Natural killer cell treated with Interleukin-12 subunit alpha and Interleukin-12 subunit beta and Interleukin-15 and Interleukin-18, amount 100 ng/mL, for 72 hours (primary cell): ENCODE measurements at regions not wholly inside any gene's neighbourhood (a gene's known extent, or its start where the extent isn't known, plus 50 kb on each side); places are given as distances from the start of the nearest gene placed in this dataset.

Experiments
- ATAC-seq, 2 donors: fragments of 150-1000 bp; cut with Tn5 transposase in 1 of 2; sonication (Bioruptor Pico), chemical (Tn5 transposase) in 1 of 2; 2 replicates each; pipeline ENCODE4 v1.10.0; 2021
- DNase-seq: peaks from one replicate; pipeline ENCODE4 v3.0.0; 2022; ENCODE audit warnings: low spot score
- H3K27ac Mint-ChIP-seq, 2 donors: 1 replicate in 1 of 2; 2 replicates in 1 of 2; pipeline ENCODE4 v1.8.0; 2022; ENCODE audit warnings: mixed read lengths in 2 of 2, mild to moderate bottlenecking in 1 of 2, moderate library complexity in 1 of 2
- H3K27me3 Mint-ChIP-seq, 2 donors: 1 replicate in 1 of 2; 2 replicates in 1 of 2; pipeline ENCODE4 v1.8.0; 2022; ENCODE audit warnings: mixed read lengths in 2 of 2
- H3K36me3 Mint-ChIP-seq: one replicate; pipeline ENCODE4 v1.8.0; 2022; ENCODE audit warnings: mixed read lengths
- H3K4me1 Mint-ChIP-seq, 2 donors: 1 replicate in 1 of 2; 2 replicates in 1 of 2; pipeline ENCODE4 v1.8.0; 2022; ENCODE audit warnings: low read depth in 2 of 2, mixed read lengths in 2 of 2, mild to moderate bottlenecking in 1 of 2
- H3K4me3 Mint-ChIP-seq: one replicate; pipeline ENCODE4 v1.8.0; 2022; ENCODE audit warnings: mixed read lengths
- H3K9me3 Mint-ChIP-seq: 2 replicates; pipeline ENCODE4 v1.8.0; 2022; ENCODE audit warnings: mixed read lengths

- Mint-ChIP-seq H3K9me3 (no peaks in the 10 kb centered on the region), H3K27me3 (no peaks in the 10 kb centered on the region), H3K4me1 (no peaks in the 10 kb centered on the region), H3K36me3 (no peaks in the 10 kb centered on the region), H3K4me3 (no peak overlapping the region), H3K27ac (no peak overlapping the region)
- no peak for ATAC-seq
- no peak for DNase-seq
Measured at GRCh38 chr21:16086936-16087335, 357.2 kb downstream of the USP25 start.

GRCh38 chr21:16087523-16087922 lies 357.7 kb downstream of the USP25 start:
- H3K27me3 Mint-ChIP-seq, result no peaks in the 10 kb centered on the region
- no peak overlapping the region for H3K27ac Mint-ChIP-seq
- no peaks in the 10 kb centered on the region for H3K4me1 Mint-ChIP-seq
- ATAC-seq (no peak), DNase-seq (no peak)
- H3K36me3 Mint-ChIP-seq, result no peaks in the 10 kb centered on the region
- no peaks in the 10 kb centered on the region for H3K9me3 Mint-ChIP-seq
- H3K4me3 Mint-ChIP-seq, result no peak overlapping the region

- H3K27me3 Mint-ChIP-seq, result no peaks in the 10 kb centered on the region
- no peaks in the 10 kb centered on the region for H3K4me1 Mint-ChIP-seq
- ATAC-seq (no peak), DNase-seq (no peak)
- H3K36me3 Mint-ChIP-seq, result no peaks in the 10 kb centered on the region
- no peaks in the 10 kb centered on the region for H3K9me3 Mint-ChIP-seq
- no peak overlapping the region for H3K4me3 Mint-ChIP-seq
- no peak overlapping the region for H3K27ac Mint-ChIP-seq
Measured at GRCh38 chr21:16088056-16088455, 358.3 kb downstream of the USP25 start.

GRCh38 chr21:16095005-16095404 lies 365.2 kb downstream of the USP25 start:
- Mint-ChIP-seq H3K4me3 (no peak overlapping the region), H3K9me3 (no peaks in the 10 kb centered on the region), H3K36me3 (no peaks in the 10 kb centered on the region), H3K27ac (no peak overlapping the region), H3K27me3 (no peaks in the 10 kb centered on the region), H3K4me1 (no peaks in the 10 kb centered on the region)
- ATAC-seq (no peak), DNase-seq (no peak)

GRCh38 chr21:16096988-16097387 lies 367.2 kb downstream of the USP25 start:
- no peaks in the 10 kb centered on the region for H3K4me1 Mint-ChIP-seq
- H3K9me3 Mint-ChIP-seq, result peaks cover 6% of the 10 kb centered on the region
- ATAC-seq, result no peak
- H3K4me3 Mint-ChIP-seq, result no peak overlapping the region
- no peaks in the 10 kb centered on the region for H3K27me3 Mint-ChIP-seq
- H3K36me3 Mint-ChIP-seq, result no peaks in the 10 kb centered on the region
- no peak overlapping the region for H3K27ac Mint-ChIP-seq
- no peak for DNase-seq

- Mint-ChIP-seq H3K27ac (no peak overlapping the region), H3K4me1 (no peaks in the 10 kb centered on the region), H3K9me3 (peaks cover 6% of the 10 kb centered on the region), H3K36me3 (no peaks in the 10 kb centered on the region), H3K27me3 (no peaks in the 10 kb centered on the region), H3K4me3 (no peak overlapping the region)
- DNase-seq, result no peak
- ATAC-seq, result no peak
Measured at GRCh38 chr21:16102113-16102512, 372.3 kb downstream of the USP25 start.

GRCh38 chr21:16108561-16109075 lies 378.8 kb downstream of the USP25 start:
- no peaks in the 10 kb centered on the region for H3K27me3 Mint-ChIP-seq
- no peak overlapping the region for H3K27ac Mint-ChIP-seq
- no peaks in the 10 kb centered on the region for H3K36me3 Mint-ChIP-seq
- no peaks in the 10 kb centered on the region for H3K4me1 Mint-ChIP-seq
- H3K4me3 Mint-ChIP-seq, result no peak overlapping the region
- DNase-seq (no peak), ATAC-seq (no peak)
- no peaks in the 10 kb centered on the region for H3K9me3 Mint-ChIP-seq

GRCh38 chr21:16113052-16113715 lies 383.4 kb downstream of the USP25 start:
- Mint-ChIP-seq H3K9me3 (peaks cover 3% of the 10 kb centered on the region), H3K4me1 (no peaks in the 10 kb centered on the region), H3K27me3 (no peaks in the 10 kb centered on the region), H3K36me3 (no peaks in the 10 kb centered on the region), H3K4me3 (no peak overlapping the region), H3K27ac (no peak overlapping the region)
- no peak for ATAC-seq
- no peak for DNase-seq

- H3K27me3 Mint-ChIP-seq, result no peaks in the 10 kb centered on the region
- H3K27ac Mint-ChIP-seq, result no peak overlapping the region
- H3K4me3 Mint-ChIP-seq, result no peak overlapping the region
- ATAC-seq (no peak), DNase-seq (no peak)
- no peaks in the 10 kb centered on the region for H3K4me1 Mint-ChIP-seq
- H3K9me3 Mint-ChIP-seq, result peaks cover 6% of the 10 kb centered on the region
- H3K36me3 Mint-ChIP-seq, result no peaks in the 10 kb centered on the region
Measured at GRCh38 chr21:16115461-16115860, 385.7 kb downstream of the USP25 start.

GRCh38 chr21:16116069-16116468 lies 386.3 kb downstream of the USP25 start:
- no peaks in the 10 kb centered on the region for H3K4me1 Mint-ChIP-seq
- no peak for ATAC-seq
- H3K27me3 Mint-ChIP-seq, result no peaks in the 10 kb centered on the region

GRCh38 chr21:16116798-16117197 lies 387.0 kb downstream of the USP25 start:
- Mint-ChIP-seq H3K4me3 (no peak overlapping the region), H3K27me3 (no peaks in the 10 kb centered on the region), H3K4me1 (no peaks in the 10 kb centered on the region), H3K9me3 (peaks cover 6% of the 10 kb centered on the region), H3K27ac (no peak overlapping the region), H3K36me3 (no peaks in the 10 kb centered on the region)
- DNase-seq (no peak), ATAC-seq (no peak)

More at GRCh38 chr21:16116069-16116468, 386.3 kb downstream of the USP25 start:
- H3K4me3 Mint-ChIP-seq, result no peak overlapping the region
- H3K9me3 Mint-ChIP-seq, result peaks cover 6% of the 10 kb centered on the region
- H3K36me3 Mint-ChIP-seq, result no peaks in the 10 kb centered on the region
- DNase-seq, result no peak
- H3K27ac Mint-ChIP-seq, result no peak overlapping the region

GRCh38 chr21:16117331-16117730 lies 387.5 kb downstream of the USP25 start:
- no peaks in the 10 kb centered on the region for H3K4me1 Mint-ChIP-seq
- no peak overlapping the region for H3K27ac Mint-ChIP-seq
- no peaks in the 10 kb centered on the region for H3K36me3 Mint-ChIP-seq
- no peaks in the 10 kb centered on the region for H3K27me3 Mint-ChIP-seq
- DNase-seq, result no peak
- H3K9me3 Mint-ChIP-seq, result peaks cover 6% of the 10 kb centered on the region
- ATAC-seq, result no peak
- no peak overlapping the region for H3K4me3 Mint-ChIP-seq

- H3K9me3 Mint-ChIP-seq, result peaks cover 6% of the 10 kb centered on the region
- H3K4me3 Mint-ChIP-seq, result no peak overlapping the region
- ATAC-seq (no peak), DNase-seq (no peak)
- no peak overlapping the region for H3K27ac Mint-ChIP-seq
- no peaks in the 10 kb centered on the region for H3K36me3 Mint-ChIP-seq
- H3K4me1 Mint-ChIP-seq, result no peaks in the 10 kb centered on the region
- no peaks in the 10 kb centered on the region for H3K27me3 Mint-ChIP-seq
Measured at GRCh38 chr21:16117851-16118590, 388.2 kb downstream of the USP25 start.

GRCh38 chr21:16124378-16125138 lies 394.8 kb downstream of the USP25 start:
- ATAC-seq (no peak), DNase-seq (no peak)
- Mint-ChIP-seq H3K4me1 (no peaks in the 10 kb centered on the region), H3K27ac (no peak overlapping the region), H3K9me3 (peaks cover 10% of the 10 kb centered on the region), H3K36me3 (no peaks in the 10 kb centered on the region), H3K27me3 (no peaks in the 10 kb centered on the region), H3K4me3 (no peak overlapping the region)
